Osteoblast (primary cell): ENCODE measurements at regions not wholly inside any gene's neighbourhood (a gene's known extent, or its start where the extent isn't known, plus 50 kb on each side); places are given as distances from the start of the nearest gene placed in this dataset.

Experiments
- DNase-seq: peaks from one replicate; pipeline ENCODE4 v3.0.0; 2011; ENCODE audit warnings: low spot score, mixed read lengths; ENCODE audit not compliant: insufficient read length; ENCODE audit errors: missing footprints
- H2AFZ ChIP-seq: 2 replicates; pipeline ENCODE4 v1.6.0; 2011; ENCODE audit warnings: mild to moderate bottlenecking, low read length
- H3K27ac ChIP-seq: 2 replicates; pipeline ENCODE4 v1.5.1; 2011; ENCODE audit warnings: mild to moderate bottlenecking, low read depth, low read length, moderate library complexity
- H3K27me3 ChIP-seq: 2 replicates; pipeline ENCODE4 v1.6.0; 2012; ENCODE audit warnings: mild to moderate bottlenecking, control low read depth, inconsistent platforms, low read length, moderate library complexity; ENCODE audit not compliant: insufficient read depth
- H3K36me3 ChIP-seq: 2 replicates; pipeline ENCODE4 v1.5.1; 2011; ENCODE audit warnings: mild to moderate bottlenecking, low read length, control low read depth, moderate library complexity; ENCODE audit not compliant: insufficient read depth
- H3K4me1 ChIP-seq: 2 replicates; pipeline ENCODE4 v1.5.1; 2011; ENCODE audit warnings: mild to moderate bottlenecking, low read length, control low read depth, moderate library complexity; ENCODE audit not compliant: insufficient read depth
- H3K4me2 ChIP-seq: 2 replicates; pipeline ENCODE4 v1.6.0; 2011; ENCODE audit warnings: mild to moderate bottlenecking, low read length; ENCODE audit not compliant: insufficient read depth
- H3K4me3 ChIP-seq: fragments of 200-600 bp; sonication (generic); 3 replicates; pipeline ENCODE4 v1.5.1; 2012; ENCODE audit warnings: mild to moderate bottlenecking, low read length, inconsistent platforms; ENCODE audit not compliant: insufficient read depth
- H3K79me2 ChIP-seq: 2 replicates; pipeline ENCODE4 v1.6.0; 2012; ENCODE audit warnings: mild to moderate bottlenecking, low read length, control low read depth, inconsistent platforms; ENCODE audit not compliant: insufficient read depth
- H3K9me3 ChIP-seq: 2 replicates; pipeline ENCODE4 v1.5.1; 2011; ENCODE audit warnings: low read depth, low read length, control low read depth
- H4K20me1 ChIP-seq: 2 replicates; pipeline ENCODE4 v1.6.0; 2012; ENCODE audit warnings: mild to moderate bottlenecking, low read length, control low read depth; ENCODE audit not compliant: insufficient read depth
- CTCF ChIP-seq: IDR thresholded peaks from 2 replicates; pipeline ENCODE4 v1.5.1; 2011; ENCODE audit warnings: mild to moderate bottlenecking, low read depth, low read length, moderate library complexity; ENCODE audit errors: extremely low read depth

GRCh38 chr7:152492952-152493351 is 57.1 kb upstream of the KMT2C start:
- Histone ChIP-seq H2AFZ (no peak overlapping the region), H3K36me3 (no peaks in the 10 kb centered on the region), H3K79me2 (no peaks in the 10 kb centered on the region), H3K27ac (no peak overlapping the region), H3K4me2 (no peak overlapping the region), H4K20me1 (no peaks in the 10 kb centered on the region), H3K27me3 (no peaks in the 10 kb centered on the region), H3K9me3 (no peaks in the 10 kb centered on the region), H3K4me3 (no peak overlapping the region), H3K4me1 (no peaks in the 10 kb centered on the region)
- DNase-seq, result no peak
- TF ChIP-seq CTCF, result no peak

GRCh38 chr7:152489044-152489443 is 53.2 kb upstream of the KMT2C start:
- Histone ChIP-seq H3K4me1 (no peaks in the 10 kb centered on the region), H2AFZ (no peak overlapping the region), H3K4me3 (no peak overlapping the region), H3K36me3 (no peaks in the 10 kb centered on the region), H3K27ac (no peak overlapping the region), H3K79me2 (no peaks in the 10 kb centered on the region), H4K20me1 (no peaks in the 10 kb centered on the region), H3K4me2 (no peak overlapping the region), H3K27me3 (no peaks in the 10 kb centered on the region), H3K9me3 (no peaks in the 10 kb centered on the region)
- no peak for TF ChIP-seq CTCF
- DNase-seq, result no peak

GRCh38 chr7:152486968-152487367 is 51.2 kb upstream of the KMT2C start:
- no peak overlapping the region for H3K27ac ChIP-seq
- no peak for TF ChIP-seq CTCF
- no peaks in the 10 kb centered on the region for H3K27me3 ChIP-seq
- H3K79me2 ChIP-seq, result no peaks in the 10 kb centered on the region
- H3K4me2 ChIP-seq, result no peak overlapping the region
- no peak overlapping the region for H2AFZ ChIP-seq
- H3K36me3 ChIP-seq, result no peaks in the 10 kb centered on the region
- DNase-seq, result no peak
- H4K20me1 ChIP-seq, result no peaks in the 10 kb centered on the region
- H3K9me3 ChIP-seq, result no peaks in the 10 kb centered on the region
- H3K4me1 ChIP-seq, result no peaks in the 10 kb centered on the region
- H3K4me3 ChIP-seq, result no peak overlapping the region

GRCh38 chr7:152485826-152486225 is 50.0 kb upstream of the KMT2C start:
- no peaks in the 10 kb centered on the region for H4K20me1 ChIP-seq
- DNase-seq, result peak; percentile 25
- H3K27me3 ChIP-seq, result no peaks in the 10 kb centered on the region
- no peak overlapping the region for H3K4me2 ChIP-seq
- H3K4me3 ChIP-seq, result no peak overlapping the region
- TF ChIP-seq CTCF, result no peak
- no peaks in the 10 kb centered on the region for H3K36me3 ChIP-seq
- no peaks in the 10 kb centered on the region for H3K4me1 ChIP-seq
- H3K79me2 ChIP-seq, result no peaks in the 10 kb centered on the region
- H2AFZ ChIP-seq, result no peak overlapping the region
- no peaks in the 10 kb centered on the region for H3K9me3 ChIP-seq
- no peak overlapping the region for H3K27ac ChIP-seq
